GM12878 (cell line): ENCODE measurements at regions not wholly inside any gene's neighbourhood (a gene's known extent, or its start where the extent isn't known, plus 50 kb on each side); places are given as distances from the start of the nearest gene placed in this dataset.

Experiments
- ASH2L ChIP-seq: fragments of 300-600, 200-600 bp; sonication (generic); IDR thresholded peaks from 2 replicates; pipeline ENCODE4 v1.6.1; 2017; ENCODE audit warnings: low read depth, mild to moderate bottlenecking, borderline replicate concordance
- BHLHE40 ChIP-seq, 2 experiments: fragments of 450-650 bp in 1 of 2; IDR thresholded peaks; 2 replicates each; pipeline ENCODE4 v1.6.1; 2011 to 2017; ENCODE audit warnings: low read depth in 2 of 2, borderline replicate concordance in 1 of 2, improper control_type of control experiment in 1 of 2, low read length in 1 of 2, mild to moderate bottlenecking in 1 of 2
- BMI1 ChIP-seq: fragments of 450-650 bp; IDR thresholded peaks from 2 replicates; pipeline ENCODE4 v1.6.1; 2016; ENCODE audit warnings: mild to moderate bottlenecking, moderate library complexity, borderline replicate concordance
- CREM ChIP-seq: IDR thresholded peaks from 2 replicates; pipeline ENCODE4 v1.6.1; 2014; ENCODE audit warnings: antibody characterized with exemption, low read depth
- ESRRA ChIP-seq: IDR thresholded peaks from 2 replicates; pipeline ENCODE4 v1.6.1; 2012; ENCODE audit warnings: mild to moderate bottlenecking, low read length, improper control_type of control experiment
- HCFC1 ChIP-seq: fragments of 150-350 bp; IDR thresholded peaks from 2 replicates; pipeline ENCODE4 v1.6.1; 2014; ENCODE audit warnings: low read length
- HDGF ChIP-seq: fragments of 450-650 bp; IDR thresholded peaks from 2 replicates; pipeline ENCODE4 v1.6.1; 2016; ENCODE audit warnings: antibody characterized with exemption
- IRF4 ChIP-seq: IDR thresholded peaks from 2 replicates; pipeline ENCODE4 v1.6.1; 2011; ENCODE audit warnings: low read depth, low read length
- KDM1A ChIP-seq: fragments of 200-600 bp; sonication (generic); IDR thresholded peaks from 2 replicates; pipeline ENCODE4 v1.6.1; 2016; ENCODE audit warnings: borderline replicate concordance
- LARP7 ChIP-seq: fragments of 450-650 bp; IDR thresholded peaks from 2 replicates; pipeline ENCODE4 v1.6.1; 2017; ENCODE audit warnings: mild to moderate bottlenecking
- MYC ChIP-seq: IDR thresholded peaks from 2 replicates; pipeline ENCODE4 v1.6.1; 2011; ENCODE audit warnings: mild to moderate bottlenecking, low read length, moderate library complexity, inconsistent platforms; ENCODE audit not compliant: insufficient read depth, insufficient replicate concordance, insufficient read length, severe bottlenecking
- NR2F1 ChIP-seq: fragments of 450-650 bp; conservative IDR thresholded peaks from 2 replicates; pipeline ENCODE4 v1.6.1; 2017; ENCODE audit warnings: mild to moderate bottlenecking
- POLR2AphosphoS5 ChIP-seq: IDR thresholded peaks from 2 replicates; pipeline ENCODE4 v1.6.1; 2011; ENCODE audit warnings: mild to moderate bottlenecking, low read length, inconsistent platforms
- RB1 ChIP-seq: fragments of 450-650 bp; formaldehyde crosslinking; IDR thresholded peaks from 2 replicates; pipeline ENCODE4 v1.6.1; 2017; ENCODE audit warnings: mild to moderate bottlenecking, borderline replicate concordance
- RBBP5 ChIP-seq: fragments of 200-600 bp; sonication (generic); conservative IDR thresholded peaks from 2 replicates; pipeline ENCODE4 v1.6.1; 2016
- RFX5 ChIP-seq: IDR thresholded peaks from 2 replicates; pipeline ENCODE4 v1.6.1; 2011; ENCODE audit warnings: low read depth, low read length, improper control_type of control experiment
- YY1 ChIP-seq: IDR thresholded peaks from 2 replicates; pipeline ENCODE4 v1.6.1; 2011; ENCODE audit warnings: low read depth, mild to moderate bottlenecking, low read length
- TF ChIP-seq, protein P1 (sequence below): fragments of 450-650 bp; IDR thresholded peaks from 2 replicates; pipeline ENCODE4 v1.6.1; 2016; ENCODE audit warnings: mild to moderate bottlenecking
- TF ChIP-seq, protein P2 (sequence below): fragments of 450-650 bp; IDR thresholded peaks from 2 replicates; pipeline ENCODE4 v1.6.1; 2017; ENCODE audit warnings: mild to moderate bottlenecking
- TF ChIP-seq, protein P3 (sequence below): fragments of 450-650 bp; IDR thresholded peaks from 2 replicates; pipeline ENCODE4 v1.6.1; 2017; ENCODE audit warnings: mild to moderate bottlenecking, low read depth, inconsistent platforms; ENCODE audit not compliant: poor library complexity, severe bottlenecking
- TF ChIP-seq, protein P4 (sequence below): fragments of 450-650 bp; IDR thresholded peaks from 2 replicates; pipeline ENCODE4 v1.6.1; 2017; ENCODE audit warnings: borderline replicate concordance

DNA sequence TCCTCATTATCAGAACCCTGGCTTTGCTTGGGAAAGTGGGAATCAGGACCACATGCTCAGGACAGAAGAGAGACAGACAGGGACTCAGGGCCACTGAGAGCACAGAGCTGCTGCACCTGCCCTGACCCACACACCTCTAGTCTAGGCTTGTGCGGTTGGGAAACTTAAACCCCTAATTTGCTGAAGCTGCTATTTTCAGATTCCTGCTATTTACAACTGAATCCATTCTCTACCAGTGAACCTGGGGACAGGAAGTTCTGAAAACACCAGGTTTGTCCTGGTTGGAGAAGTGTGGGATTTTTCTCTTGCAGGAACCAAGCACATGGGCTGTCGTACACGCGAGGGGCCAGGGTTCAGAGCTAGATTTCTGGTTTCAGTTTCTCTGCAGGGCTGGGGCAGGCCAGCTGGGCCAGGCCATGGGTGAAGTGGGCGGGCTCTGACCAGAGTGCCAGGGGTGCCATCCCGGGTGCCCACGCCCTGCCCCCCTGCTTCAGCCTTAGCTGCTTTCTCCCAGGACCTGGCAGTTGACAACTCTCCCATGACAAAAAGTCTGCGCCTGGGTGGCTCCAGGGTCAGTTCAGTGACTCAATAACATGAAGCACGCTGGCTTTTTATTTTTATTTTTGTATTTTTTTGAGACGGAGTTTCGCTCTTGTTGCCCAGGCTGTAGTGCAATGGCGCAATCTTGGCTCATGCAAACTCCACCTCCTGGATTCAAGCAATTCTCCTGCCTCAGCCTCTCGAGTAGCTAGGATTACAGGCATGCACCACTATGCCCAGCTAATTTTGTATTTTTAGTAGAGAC is 51.3 kb upstream of the SLC1A4 start (continued):
- peak; percentile 61 for TF ChIP-seq POLR2AphosphoS5
- no peak for TF ChIP-seq KDM1A
- TF ChIP-seq HCFC1: no peak
- peak; percentile 92 for TF ChIP-seq NR2F1
- TF ChIP-seq, protein P1, sequence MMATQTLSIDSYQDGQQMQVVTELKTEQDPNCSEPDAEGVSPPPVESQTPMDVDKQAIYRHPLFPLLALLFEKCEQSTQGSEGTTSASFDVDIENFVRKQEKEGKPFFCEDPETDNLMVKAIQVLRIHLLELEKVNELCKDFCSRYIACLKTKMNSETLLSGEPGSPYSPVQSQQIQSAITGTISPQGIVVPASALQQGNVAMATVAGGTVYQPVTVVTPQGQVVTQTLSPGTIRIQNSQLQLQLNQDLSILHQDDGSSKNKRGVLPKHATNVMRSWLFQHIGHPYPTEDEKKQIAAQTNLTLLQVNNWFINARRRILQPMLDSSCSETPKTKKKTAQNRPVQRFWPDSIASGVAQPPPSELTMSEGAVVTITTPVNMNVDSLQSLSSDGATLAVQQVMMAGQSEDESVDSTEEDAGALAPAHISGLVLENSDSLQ: peak; percentile 52; the same call in 1 of the 2 replicates
- peak; percentile 7; the same call in 1 of the 2 replicates for TF ChIP-seq IRF4
- TF ChIP-seq, protein P2, sequence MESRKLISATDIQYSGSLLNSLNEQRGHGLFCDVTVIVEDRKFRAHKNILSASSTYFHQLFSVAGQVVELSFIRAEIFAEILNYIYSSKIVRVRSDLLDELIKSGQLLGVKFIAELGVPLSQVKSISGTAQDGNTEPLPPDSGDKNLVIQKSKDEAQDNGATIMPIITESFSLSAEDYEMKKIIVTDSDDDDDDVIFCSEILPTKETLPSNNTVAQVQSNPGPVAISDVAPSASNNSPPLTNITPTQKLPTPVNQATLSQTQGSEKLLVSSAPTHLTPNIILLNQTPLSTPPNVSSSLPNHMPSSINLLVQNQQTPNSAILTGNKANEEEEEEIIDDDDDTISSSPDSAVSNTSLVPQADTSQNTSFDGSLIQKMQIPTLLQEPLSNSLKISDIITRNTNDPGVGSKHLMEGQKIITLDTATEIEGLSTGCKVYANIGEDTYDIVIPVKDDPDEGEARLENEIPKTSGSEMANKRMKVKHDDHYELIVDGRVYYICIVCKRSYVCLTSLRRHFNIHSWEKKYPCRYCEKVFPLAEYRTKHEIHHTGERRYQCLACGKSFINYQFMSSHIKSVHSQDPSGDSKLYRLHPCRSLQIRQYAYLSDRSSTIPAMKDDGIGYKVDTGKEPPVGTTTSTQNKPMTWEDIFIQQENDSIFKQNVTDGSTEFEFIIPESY: no peak
- TF ChIP-seq LARP7: 0 out of 2 replicates have a peak, but pooled peaks have one; percentile 26
- TF ChIP-seq, protein P3, sequence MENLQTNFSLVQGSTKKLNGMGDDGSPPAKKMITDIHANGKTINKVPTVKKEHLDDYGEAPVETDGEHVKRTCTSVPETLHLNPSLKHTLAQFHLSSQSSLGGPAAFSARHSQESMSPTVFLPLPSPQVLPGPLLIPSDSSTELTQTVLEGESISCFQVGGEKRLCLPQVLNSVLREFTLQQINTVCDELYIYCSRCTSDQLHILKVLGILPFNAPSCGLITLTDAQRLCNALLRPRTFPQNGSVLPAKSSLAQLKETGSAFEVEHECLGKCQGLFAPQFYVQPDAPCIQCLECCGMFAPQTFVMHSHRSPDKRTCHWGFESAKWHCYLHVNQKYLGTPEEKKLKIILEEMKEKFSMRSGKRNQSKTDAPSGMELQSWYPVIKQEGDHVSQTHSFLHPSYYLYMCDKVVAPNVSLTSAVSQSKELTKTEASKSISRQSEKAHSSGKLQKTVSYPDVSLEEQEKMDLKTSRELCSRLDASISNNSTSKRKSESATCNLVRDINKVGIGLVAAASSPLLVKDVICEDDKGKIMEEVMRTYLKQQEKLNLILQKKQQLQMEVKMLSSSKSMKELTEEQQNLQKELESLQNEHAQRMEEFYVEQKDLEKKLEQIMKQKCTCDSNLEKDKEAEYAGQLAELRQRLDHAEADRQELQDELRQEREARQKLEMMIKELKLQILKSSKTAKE: peak; percentile 49
- 0 out of 2 replicates have a peak, but pooled peaks have one; percentile 32 for TF ChIP-seq ASH2L
- TF ChIP-seq, protein P4, sequence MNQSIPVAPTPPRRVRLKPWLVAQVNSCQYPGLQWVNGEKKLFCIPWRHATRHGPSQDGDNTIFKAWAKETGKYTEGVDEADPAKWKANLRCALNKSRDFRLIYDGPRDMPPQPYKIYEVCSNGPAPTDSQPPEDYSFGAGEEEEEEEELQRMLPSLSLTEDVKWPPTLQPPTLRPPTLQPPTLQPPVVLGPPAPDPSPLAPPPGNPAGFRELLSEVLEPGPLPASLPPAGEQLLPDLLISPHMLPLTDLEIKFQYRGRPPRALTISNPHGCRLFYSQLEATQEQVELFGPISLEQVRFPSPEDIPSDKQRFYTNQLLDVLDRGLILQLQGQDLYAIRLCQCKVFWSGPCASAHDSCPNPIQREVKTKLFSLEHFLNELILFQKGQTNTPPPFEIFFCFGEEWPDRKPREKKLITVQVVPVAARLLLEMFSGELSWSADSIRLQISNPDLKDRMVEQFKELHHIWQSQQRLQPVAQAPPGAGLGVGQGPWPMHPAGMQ: no peak
- TF ChIP-seq HDGF: no peak
- TF ChIP-seq RFX5: no peak
- TF ChIP-seq BMI1: no peak
- TF ChIP-seq RB1: no peak
- TF ChIP-seq CREM: peak; percentile 25; the same call in 1 of the 2 replicates
- TF ChIP-seq MYC: peak; percentile 48
- peak in 1 of 2 experiments; percentile 55; a peak in 2 of 4 replicates for TF ChIP-seq BHLHE40 (IDR thresholded peaks at IDR 0.05; ENCODE audit: borderline replicate concordance in 1 of 2, low read depth in 2 of 2, low read length in 1 of 2)
- peak; percentile 46; the same call in 1 of the 2 replicates for TF ChIP-seq YY1
- TF ChIP-seq ESRRA: no peak
- TF ChIP-seq RBBP5: no peak
